HUDEP-2 (cell line): ENCODE measurements at regions not wholly inside any gene's neighbourhood (a gene's known extent, or its start where the extent isn't known, plus 50 kb on each side); places are given as distances from the start of the nearest gene placed in this dataset.
A peak's percentile ranks its signal among the peaks of the same experiment; 100 is the strongest.

Experiments
- DNase-seq, 76 experiments: peaks; one replicate each; lab custom pipeline; 2025; ENCODE audit not compliant: unreplicated experiment in 76 of 76; lab: John Stamatoyannopoulos, UW

GRCh38 chr20:22732751-22733150, 148.4 kb upstream of the FOXA2 start:
- peak in 2 of 76 experiments; percentile 8 to 28 for DNase-seq

DNA sequence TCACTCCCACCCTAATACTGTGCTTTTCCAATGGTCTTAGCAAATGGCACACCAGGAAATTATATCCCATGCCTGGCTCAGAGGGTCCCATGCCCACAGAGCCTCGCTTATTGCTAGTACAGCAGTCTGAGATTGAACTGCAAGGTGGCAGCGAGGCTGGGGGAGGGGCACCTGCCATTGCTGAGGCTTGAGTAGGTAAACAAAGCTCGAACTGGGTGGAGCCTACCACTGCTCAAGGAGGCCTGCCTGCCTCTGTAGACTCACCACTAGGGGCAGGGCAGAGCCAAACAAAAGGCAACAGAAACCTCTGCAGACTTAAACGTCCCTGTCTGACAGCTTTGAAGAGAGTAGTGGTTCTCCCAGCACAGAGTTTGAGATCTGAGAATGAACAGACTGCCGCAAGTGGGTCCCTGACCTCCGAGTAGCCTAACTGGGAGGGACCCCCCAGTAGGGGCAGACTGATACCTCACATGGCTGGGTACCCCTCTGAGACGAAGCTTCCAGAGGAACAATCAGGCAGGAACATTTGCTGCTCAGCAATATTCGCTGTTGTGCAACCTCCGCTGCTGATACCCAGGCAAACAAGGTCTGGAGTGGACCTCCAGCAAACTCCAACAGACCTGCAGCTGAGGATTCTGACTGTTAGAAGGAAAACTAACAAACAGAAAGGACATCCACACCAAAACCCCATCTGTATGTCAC, 150.7 kb upstream of the FOXA2 start:
- peak in 21 of 76 experiments; percentile 2 to 52 (median 15) for DNase-seq

DNA sequence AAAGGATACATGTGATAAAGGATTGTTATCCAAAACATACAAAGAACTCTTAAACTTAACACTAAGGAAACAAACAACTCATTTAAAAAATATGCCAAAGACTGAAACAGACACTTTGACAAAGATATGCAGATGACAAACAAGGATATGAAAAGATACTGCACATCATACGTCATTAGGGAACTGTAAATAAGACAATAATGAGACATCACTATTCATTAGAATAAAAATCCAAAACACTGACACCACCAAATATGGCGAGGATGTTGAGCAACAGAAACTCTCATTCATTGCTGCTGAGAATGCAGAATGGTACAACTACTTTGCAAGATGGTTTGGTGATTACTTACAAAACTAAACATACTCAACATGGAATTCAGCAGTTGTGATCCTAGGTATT, 156.5 kb upstream of the FOXA2 start:
- DNase-seq: no peak

DNA sequence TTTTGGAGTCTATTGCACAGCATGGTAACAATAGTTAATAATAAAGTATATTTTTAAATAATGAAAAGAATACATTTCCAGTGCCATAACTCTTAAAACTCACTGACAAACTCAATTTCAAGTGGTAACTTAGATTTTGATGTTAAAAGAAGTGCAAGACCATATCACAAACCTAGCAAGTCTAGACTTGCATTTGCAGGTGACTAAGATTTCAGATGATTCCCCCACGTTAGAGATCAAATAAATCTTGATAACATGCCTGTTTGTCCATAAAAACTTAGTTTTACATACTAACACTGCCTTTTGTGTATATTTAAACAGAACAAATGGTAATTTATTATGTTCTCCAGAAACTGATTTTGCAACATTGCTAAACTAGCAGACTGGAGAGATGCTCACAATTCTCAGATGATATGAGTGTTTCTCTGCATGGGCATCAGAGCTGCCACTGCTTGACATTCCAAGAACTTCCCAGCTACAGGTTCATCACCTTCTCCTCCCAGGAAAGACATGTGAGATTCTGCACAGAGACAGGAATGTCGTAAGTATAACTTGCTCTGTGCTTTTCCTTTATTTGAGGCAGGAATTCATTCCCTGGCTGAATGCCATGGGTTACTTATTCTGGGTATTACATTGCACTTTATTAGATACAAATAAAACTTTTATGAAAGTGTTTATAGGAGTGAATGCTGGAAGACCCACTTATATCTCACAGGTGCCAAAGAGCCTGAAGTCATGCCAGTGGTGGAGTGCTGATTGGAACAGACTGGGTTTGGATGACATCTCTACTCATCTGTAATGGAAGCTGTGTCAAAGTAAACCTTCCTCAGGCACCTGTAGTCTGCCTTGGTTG, 160.2 kb upstream of the FOXA2 start:
- no peak for DNase-seq

GRCh38 chr20:22745194-22745500, 160.8 kb upstream of the FOXA2 start:
- DNase-seq: no peak

- no peak for DNase-seq
Measured at GRCh38 chr20:22746957-22747356, 162.6 kb upstream of the FOXA2 start.

- DNase-seq: no peak
Measured at GRCh38 chr20:22752324-22752723, 168.0 kb upstream of the FOXA2 start.

DNA sequence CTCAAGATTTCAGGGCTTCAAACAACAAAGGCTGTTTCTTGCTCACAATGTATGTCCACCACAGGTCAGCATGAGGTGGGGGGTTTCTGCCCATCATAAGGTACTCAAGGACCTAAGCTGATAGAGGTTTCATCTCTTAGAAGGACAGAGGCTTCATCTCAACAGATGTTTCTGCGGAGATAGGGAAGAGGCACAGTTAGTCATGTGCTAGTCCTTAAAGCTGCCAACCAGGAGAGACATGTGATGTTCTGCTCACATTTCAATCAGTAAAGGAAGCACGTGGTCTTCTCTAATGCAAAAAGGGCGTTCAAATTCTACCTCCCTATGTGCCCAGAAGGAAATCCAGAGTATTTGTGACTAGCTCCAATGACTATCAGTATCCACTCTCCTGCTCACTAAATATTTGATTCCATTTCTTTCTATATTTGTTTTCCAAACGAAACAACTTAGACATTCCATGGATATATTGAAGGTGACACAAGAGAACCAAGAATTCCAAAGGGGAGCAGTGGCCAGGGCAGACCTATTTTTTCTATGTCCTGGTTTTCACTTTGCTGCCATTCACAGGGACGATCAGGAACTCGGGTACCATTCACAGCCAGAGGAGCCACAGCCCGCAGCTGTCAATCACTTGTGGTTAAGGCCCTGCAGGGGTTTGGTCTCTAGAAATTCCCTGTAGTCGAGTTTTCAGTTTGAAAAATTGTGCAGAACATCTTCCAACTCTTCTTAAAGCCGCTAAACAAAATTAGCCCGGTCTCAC, 173.2 kb upstream of the FOXA2 start:
- DNase-seq: peak in 26 of 76 experiments; percentile 4 to 66 (median 33)

DNA sequence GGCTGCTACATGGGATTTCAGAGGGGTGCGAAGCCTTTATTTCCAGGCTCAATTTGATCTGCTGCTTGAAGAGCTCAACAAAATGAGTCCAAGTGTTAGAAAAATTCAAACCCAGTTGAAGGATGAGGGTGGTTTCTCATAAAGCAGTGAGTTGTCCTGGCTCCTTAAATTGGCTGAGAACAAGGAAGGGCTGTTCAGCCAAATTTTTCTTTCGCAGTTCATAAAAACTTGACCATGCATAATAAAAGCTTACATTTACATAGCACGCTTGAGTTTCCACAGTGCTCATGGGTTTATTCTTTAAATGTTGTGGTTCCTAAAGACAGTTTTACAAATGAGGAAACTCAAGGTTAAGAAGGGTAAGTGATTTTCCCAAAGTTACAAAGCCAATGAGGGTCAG, 174.4 kb upstream of the FOXA2 start:
- DNase-seq: no peak

DNA sequence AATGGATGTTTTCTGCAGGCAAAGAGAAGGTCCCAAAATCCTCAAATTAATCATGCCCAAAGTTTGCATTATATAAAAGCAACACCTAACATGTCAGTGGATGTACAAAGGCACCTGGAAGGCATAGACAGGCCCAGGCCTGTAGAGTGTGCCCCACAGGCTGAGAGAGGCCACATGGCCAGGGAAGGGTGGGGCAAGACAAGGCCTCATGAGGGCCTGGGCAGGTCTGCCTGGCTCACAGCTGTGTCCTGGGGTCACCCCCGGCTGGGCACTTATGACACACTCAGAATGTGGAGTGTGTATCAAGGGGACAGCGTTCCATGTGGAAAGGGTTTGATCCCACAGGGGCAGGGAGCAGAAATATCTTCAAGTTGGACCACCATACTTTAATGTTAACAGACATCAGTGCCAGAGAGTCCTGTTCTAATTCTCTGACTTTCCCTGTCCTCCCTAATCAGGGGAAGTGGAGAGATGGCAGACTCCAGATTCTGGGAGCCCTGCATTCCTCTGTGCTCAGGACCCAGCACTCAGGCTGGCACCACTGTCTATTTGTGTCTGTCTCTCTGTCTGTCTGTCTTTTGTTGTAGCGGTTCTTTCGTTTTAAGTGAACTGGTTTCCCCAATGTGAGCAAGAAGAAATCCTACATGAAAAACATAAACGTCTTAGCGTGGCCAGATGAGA, 178.3 kb upstream of the FOXA2 start:
- DNase-seq: no peak

GRCh38 chr20:22763257-22763906, 179.0 kb upstream of the FOXA2 start:
- no peak for DNase-seq

GRCh38 chr20:22768266-22769178, 184.2 kb upstream of the FOXA2 start:
- no peak for DNase-seq

DNA sequence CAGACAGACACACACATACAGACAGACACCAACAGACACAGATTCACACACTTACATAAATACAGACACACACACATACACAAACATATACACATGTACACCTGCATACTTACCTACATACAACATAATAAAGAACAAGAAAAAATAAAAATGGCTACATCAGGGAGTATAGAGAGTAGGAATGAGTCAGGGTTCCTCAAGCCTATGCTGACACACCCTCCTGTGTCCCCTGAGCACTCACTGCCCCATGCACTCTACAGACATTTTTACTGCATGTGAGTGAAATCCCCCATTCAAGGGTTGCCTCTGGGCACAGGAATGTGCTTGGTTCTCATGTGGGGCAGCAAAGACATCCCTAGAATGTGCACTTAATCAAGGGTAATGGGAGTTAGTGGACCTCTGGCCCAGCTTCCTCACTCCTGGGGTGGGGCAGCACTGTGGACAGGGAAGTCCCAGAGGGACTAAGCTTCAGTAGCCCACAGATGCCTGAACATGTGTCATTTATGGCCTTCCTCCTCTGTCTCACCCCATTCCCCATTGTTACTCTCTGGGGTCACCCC, 185.9 kb upstream of the FOXA2 start:
- DNase-seq: no peak

DNA sequence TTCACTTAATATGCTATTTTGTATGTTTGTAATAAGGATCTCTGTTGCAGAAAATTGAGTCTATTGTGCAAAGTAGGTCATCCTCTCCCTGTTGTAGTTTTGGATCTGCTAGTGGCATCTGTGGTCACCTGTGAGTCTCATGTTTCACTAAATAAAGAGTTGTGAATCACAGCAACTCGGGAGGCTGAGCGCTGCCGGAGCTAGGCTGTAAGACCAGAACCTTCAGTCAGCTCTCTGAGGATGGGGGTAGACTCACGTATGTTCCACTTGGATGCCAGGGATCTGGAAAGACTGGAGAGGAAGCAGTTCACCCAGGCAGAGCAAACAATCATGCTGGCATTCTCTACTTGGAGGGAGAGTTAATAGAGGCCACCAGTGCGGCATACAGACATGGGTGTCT, 187.3 kb upstream of the FOXA2 start:
- DNase-seq: no peak

DNA sequence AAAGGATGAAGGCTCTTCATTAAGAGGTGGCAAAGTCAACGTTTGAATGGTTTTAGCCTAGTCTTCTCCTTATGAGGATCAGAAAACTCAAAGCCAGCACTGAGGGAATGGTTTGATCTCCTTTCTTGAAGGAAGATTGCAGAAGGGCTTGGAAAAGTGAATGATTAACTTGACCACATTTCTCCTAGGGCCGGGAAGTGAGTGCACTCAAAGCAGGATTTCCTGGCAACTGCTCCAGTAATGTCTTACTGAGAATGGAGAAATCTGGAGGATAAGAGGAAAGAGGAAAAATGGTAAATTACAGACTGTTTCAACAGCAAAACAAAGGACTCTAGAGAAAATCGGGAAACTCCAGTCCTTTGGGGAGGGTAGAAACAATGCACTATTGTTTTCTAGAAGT, 189.0 kb upstream of the FOXA2 start:
- no peak for DNase-seq

- no peak for DNase-seq
Measured at GRCh38 chr20:22775256-22775655, 190.9 kb upstream of the FOXA2 start.

DNA sequence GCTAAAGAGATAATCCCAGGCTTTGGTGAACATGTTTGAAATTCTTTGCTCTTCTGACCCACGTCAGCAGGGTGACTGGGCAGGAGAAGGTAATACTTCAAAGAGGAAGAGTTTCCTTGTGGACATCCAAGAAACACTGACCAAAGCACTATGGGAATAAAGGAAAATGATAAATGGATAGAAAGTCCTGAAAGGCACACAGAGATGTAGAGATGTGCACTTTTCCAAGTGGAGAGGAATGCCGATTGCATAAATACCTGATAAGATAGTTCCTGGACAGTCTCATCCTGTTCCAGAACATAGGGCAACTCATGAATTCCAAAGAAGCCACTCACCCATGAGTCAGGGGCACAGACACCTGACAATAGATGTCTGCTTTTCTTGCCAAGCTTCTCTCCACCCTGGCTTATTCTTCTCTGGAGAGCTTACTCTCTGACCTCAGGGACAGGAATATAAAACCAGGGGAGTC, 191.3 kb upstream of the FOXA2 start:
- DNase-seq: no peak

DNA sequence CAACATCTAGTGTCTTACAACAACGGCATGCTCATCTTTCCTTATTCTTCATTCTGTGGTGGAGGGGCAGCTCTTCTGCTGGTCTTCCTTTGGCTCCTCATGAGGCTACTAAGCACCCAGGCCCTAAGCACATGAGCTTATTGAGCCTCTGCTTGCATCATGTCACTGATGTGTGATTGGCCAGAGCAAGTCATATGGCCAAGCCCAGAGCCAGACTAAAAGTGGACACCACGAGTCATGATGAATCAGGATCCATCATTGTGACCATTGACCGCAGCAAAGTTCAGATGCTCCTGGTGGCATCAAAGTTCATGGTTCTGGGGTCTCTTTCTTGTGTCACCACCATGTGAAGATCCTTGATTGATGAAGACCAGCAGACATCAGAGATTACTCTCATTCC, 192.0 kb upstream of the FOXA2 start:
- DNase-seq: no peak

GRCh38 chr20:22779878-22780277, 195.5 kb upstream of the FOXA2 start:
- DNase-seq: no peak
